ENCODE measurements at regions not wholly inside any gene's neighbourhood (a gene's known extent, or its start where the extent isn't known, plus 50 kb on each side); places are given as distances from the start of the nearest gene placed in this dataset.
"Not testable (repeated sequence)": the region's sequence is repeated elsewhere in the genome, so short reads cannot be mapped to it uniquely, and the experiment has no call there.

GRCh38 chr4:187500796-187501195 lies 494.8 kb upstream of the ZFP42 start:
- no peaks in the 10 kb centered on the region for H3K36me3 ChIP-seq (ENCODE audit: control insufficient read depth in 2 of 2, insufficient read depth in 2 of 2, low read length in 1 of 2)
- no peaks in the 10 kb centered on the region for H3K27me3 ChIP-seq (ENCODE audit: control insufficient read depth in 2 of 2, insufficient read depth in 1 of 2, low read length in 1 of 2)
- no peak overlapping the region for H3K4me3 ChIP-seq (ENCODE audit: low read length in 2 of 2)
- no peaks in the 10 kb centered on the region for H3K9me3 ChIP-seq (ENCODE audit: control insufficient read depth in 2 of 2, insufficient read depth in 1 of 2, low read length in 1 of 2)
- no peaks in the 10 kb centered on the region for H3K4me1 ChIP-seq (ENCODE audit: control insufficient read depth in 2 of 2, insufficient read depth in 2 of 2, low read length in 2 of 2)
- no peak for DNase-seq (ENCODE audit: low read depth in 6 of 9, low spot score in 9 of 9)
- 87% methylated on average over 1 of the region's 1 CpG for WGBS
- no peak overlapping the region for H3K27ac ChIP-seq (ENCODE audit: low read depth in 1 of 2, low read length in 1 of 2)

GRCh38 chr4:187501731-187502130 lies 493.8 kb upstream of the ZFP42 start:
- Histone ChIP-seq H3K9me3 (ENCODE audit: control insufficient read depth in 2 of 2, insufficient read depth in 1 of 2, low read length in 1 of 2) (peaks cover 2 to 3% of the 10 kb centered on the region in 2 donors), H3K4me3 (ENCODE audit: low read length in 2 of 2) (no peak overlapping the region), H3K27me3 (ENCODE audit: control insufficient read depth in 2 of 2, insufficient read depth in 1 of 2, low read length in 1 of 2) (no peaks in the 10 kb centered on the region), H3K27ac (ENCODE audit: low read depth in 1 of 2, low read length in 1 of 2) (no peak overlapping the region), H3K36me3 (ENCODE audit: control insufficient read depth in 2 of 2, insufficient read depth in 2 of 2, low read length in 1 of 2) (no peaks in the 10 kb centered on the region), H3K4me1 (ENCODE audit: control insufficient read depth in 2 of 2, insufficient read depth in 2 of 2, low read length in 2 of 2) (no peaks in the 10 kb centered on the region)
- 96% methylated on average over 8 of the region's 8 CpGs for WGBS
- no peak for DNase-seq (ENCODE audit: low read depth in 6 of 9, low spot score in 9 of 9)

DNA sequence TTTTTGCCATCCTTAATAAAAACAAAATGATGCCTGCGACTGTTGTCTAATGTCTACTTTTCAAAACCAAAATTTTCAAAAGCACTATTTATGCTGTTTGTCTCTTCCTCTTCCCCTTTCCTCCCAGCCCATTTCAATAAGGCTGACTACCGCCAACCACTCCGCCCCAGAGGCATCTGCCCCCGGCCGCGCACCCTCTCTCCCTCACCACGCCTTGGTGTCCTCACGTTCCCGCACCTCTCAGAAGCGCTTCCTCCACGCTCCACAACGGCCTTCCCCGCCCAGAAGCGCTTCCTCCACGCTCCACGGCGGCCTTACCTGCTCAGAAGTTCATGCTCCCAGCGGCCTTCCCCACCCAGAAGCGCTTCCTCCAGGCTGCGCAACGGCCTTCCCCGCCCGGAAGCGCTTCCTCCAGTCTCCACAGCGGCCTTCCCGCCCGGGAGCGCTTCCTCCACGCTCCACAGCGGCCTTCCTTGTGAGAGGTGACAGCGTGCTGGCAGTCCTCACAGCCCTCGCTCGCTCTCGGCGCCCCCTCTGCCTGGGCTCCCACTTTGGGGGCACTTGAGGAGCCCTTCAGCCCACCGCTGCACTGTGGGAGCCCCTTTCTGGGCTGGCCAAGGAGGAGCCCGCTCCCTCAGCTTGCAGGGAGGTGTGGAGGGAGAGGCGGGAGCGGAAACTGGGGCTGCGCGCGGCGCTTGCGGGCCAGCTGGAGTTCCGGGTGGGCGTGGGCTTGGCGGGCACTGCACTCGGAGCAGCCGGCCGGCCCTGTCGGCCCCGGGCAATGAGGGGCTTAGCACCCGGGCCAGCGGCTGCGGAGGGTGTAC lies 490.4 kb upstream of the ZFP42 start:
- no peak for DNase-seq (ENCODE audit: low read depth in 6 of 9, low spot score in 9 of 9)
- H3K36me3 ChIP-seq (ENCODE audit: control insufficient read depth in 2 of 2, insufficient read depth in 2 of 2, low read length in 1 of 2), result no peaks in the 10 kb centered on the region
- H3K9me3 ChIP-seq (ENCODE audit: control insufficient read depth in 2 of 2, insufficient read depth in 1 of 2, low read length in 1 of 2), result peaks cover 2 to 10% of the 10 kb centered on the region in 2 donors
- H3K4me3 ChIP-seq (ENCODE audit: low read length in 2 of 2), result no peak overlapping the region
- H3K4me1 ChIP-seq (ENCODE audit: control insufficient read depth in 2 of 2, insufficient read depth in 2 of 2, low read length in 2 of 2), result no peaks in the 10 kb centered on the region
- WGBS, result 92% methylated on average over 55 of the region's 55 CpGs
- no peak overlapping the region for H3K27ac ChIP-seq (ENCODE audit: low read depth in 1 of 2, low read length in 1 of 2)
- H3K27me3 ChIP-seq (ENCODE audit: control insufficient read depth in 2 of 2, insufficient read depth in 1 of 2, low read length in 1 of 2), result no peaks in the 10 kb centered on the region

- not testable (repeated sequence) for H3K36me3 ChIP-seq (ENCODE audit: control insufficient read depth in 2 of 2, insufficient read depth in 2 of 2, low read length in 1 of 2)
- WGBS, result 97% methylated on average over 18 of the region's 23 CpGs
Measured at GRCh38 chr4:187505798-187506141, 489.8 kb upstream of the ZFP42 start.

DNA sequence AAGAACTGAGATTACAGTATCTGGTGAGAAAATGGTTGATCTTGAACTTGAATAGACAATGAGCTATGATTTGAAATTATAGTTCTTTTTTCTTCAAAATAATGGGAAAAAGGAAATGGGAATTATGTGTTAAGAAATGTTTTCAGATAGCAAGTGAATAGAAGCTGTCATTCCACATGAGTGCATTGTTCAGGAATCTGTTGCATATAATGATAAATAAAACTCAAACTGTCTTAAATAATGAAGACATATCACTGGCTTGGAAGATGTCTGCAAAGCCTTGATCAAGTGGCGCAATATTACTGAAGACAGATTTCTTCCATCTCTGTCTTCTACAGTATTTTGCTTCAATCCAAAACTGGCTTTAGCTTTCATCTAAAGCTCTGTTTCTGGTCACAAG lies 479.3 kb upstream of the ZFP42 start:
- 96% methylated on average over 1 of the region's 1 CpG for WGBS
- H3K27me3 ChIP-seq (ENCODE audit: control insufficient read depth in 2 of 2, insufficient read depth in 1 of 2, low read length in 1 of 2), result no peaks in the 10 kb centered on the region

More at GRCh38 chr4:187505798-187506141, 489.8 kb upstream of the ZFP42 start:
- not testable (repeated sequence) for H3K27ac ChIP-seq (ENCODE audit: low read depth in 1 of 2, low read length in 1 of 2); DNase-seq (ENCODE audit: low read depth in 6 of 9, low spot score in 9 of 9); H3K4me3 ChIP-seq (ENCODE audit: low read length in 2 of 2); H3K27me3 ChIP-seq (ENCODE audit: control insufficient read depth in 2 of 2, insufficient read depth in 1 of 2, low read length in 1 of 2); H3K4me1 ChIP-seq (ENCODE audit: control insufficient read depth in 2 of 2, insufficient read depth in 2 of 2, low read length in 2 of 2)
- peaks cover 2 to 10% of the 10 kb centered on the region in 2 donors for H3K9me3 ChIP-seq (ENCODE audit: control insufficient read depth in 2 of 2, insufficient read depth in 1 of 2, low read length in 1 of 2)

DNA sequence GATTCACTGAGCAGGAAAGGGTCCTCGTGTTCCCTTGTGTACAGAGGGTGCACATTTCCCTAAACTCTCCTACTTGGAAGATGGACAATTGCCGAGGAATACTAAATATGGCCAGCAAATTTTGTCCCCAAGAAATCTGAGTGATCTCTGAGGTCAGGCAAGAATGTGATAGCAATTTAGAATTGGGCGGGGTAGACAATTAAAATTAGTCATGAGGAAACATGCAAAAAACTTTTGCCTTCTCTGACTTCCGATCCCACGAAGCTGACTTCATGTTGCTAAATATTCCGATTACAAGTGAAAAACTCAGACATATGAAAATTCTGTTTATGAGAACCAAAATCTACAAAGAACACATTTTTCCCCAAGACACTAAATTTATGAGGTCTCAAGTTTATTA lies 453.9 kb upstream of the ZFP42 start:
- 90% methylated on average over 6 of the region's 6 CpGs for WGBS
- Histone ChIP-seq H3K27ac (ENCODE audit: low read depth in 1 of 2, low read length in 1 of 2) (no peak overlapping the region), H3K36me3 (ENCODE audit: control insufficient read depth in 2 of 2, insufficient read depth in 2 of 2, low read length in 1 of 2) (no peaks in the 10 kb centered on the region)

More for the DNA sequence above, 479.3 kb upstream of the ZFP42 start:
- no peak overlapping the region for H3K4me3 ChIP-seq (ENCODE audit: low read length in 2 of 2)
- H3K4me1 ChIP-seq (ENCODE audit: control insufficient read depth in 2 of 2, insufficient read depth in 2 of 2, low read length in 2 of 2), result no peaks in the 10 kb centered on the region
- DNase-seq (ENCODE audit: low read depth in 6 of 9, low spot score in 9 of 9), result no peak
- H3K9me3 ChIP-seq (ENCODE audit: control insufficient read depth in 2 of 2, insufficient read depth in 1 of 2, low read length in 1 of 2), result peaks cover 0 to 2% of the 10 kb centered on the region in 2 donors
- H3K36me3 ChIP-seq (ENCODE audit: control insufficient read depth in 2 of 2, insufficient read depth in 2 of 2, low read length in 1 of 2), result no peaks in the 10 kb centered on the region
- H3K27ac ChIP-seq (ENCODE audit: low read depth in 1 of 2, low read length in 1 of 2), result no peak overlapping the region

DNA sequence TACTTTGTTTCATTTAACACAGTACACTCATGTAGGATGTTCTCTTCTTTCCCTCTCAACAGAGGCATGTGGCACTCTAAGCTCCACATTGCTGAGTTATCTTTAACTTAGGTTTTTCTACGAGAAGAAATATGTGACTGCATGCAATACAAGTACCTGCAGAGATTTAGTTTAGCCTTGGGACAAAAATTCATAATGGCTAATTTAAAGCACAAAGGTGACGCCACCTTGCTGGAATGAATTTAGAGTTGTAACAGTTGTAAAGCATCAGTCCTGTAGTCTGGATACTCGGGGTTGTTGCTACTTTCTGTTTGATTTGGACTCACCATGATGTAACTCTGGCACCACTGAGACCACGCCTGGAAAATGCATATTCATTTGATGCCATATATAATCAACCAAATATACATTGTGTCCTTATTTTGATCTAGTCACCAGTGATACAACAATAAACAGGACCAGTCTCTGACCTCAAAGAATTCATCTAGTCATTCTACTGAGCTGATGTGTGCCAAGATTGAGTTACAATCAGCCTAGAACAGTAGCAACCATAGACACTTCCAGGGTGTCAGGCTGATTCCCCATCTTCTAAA lies 451.0 kb upstream of the ZFP42 start:
- no peak for DNase-seq (ENCODE audit: low read depth in 6 of 9, low spot score in 9 of 9)
- no peaks in the 10 kb centered on the region for H3K36me3 ChIP-seq (ENCODE audit: control insufficient read depth in 2 of 2, insufficient read depth in 2 of 2, low read length in 1 of 2)
- H3K4me3 ChIP-seq (ENCODE audit: low read length in 2 of 2), result no peak overlapping the region
- H3K27ac ChIP-seq (ENCODE audit: low read depth in 1 of 2, low read length in 1 of 2), result no peak overlapping the region
- no peaks in the 10 kb centered on the region for H3K4me1 ChIP-seq (ENCODE audit: control insufficient read depth in 2 of 2, insufficient read depth in 2 of 2, low read length in 2 of 2)
- WGBS, result 81% methylated on average over 4 of the region's 4 CpGs
- no peaks in the 10 kb centered on the region for H3K9me3 ChIP-seq (ENCODE audit: control insufficient read depth in 2 of 2, insufficient read depth in 1 of 2, low read length in 1 of 2)
- H3K27me3 ChIP-seq (ENCODE audit: control insufficient read depth in 2 of 2, insufficient read depth in 1 of 2, low read length in 1 of 2), result no peaks in the 10 kb centered on the region

More for the DNA sequence above, 453.9 kb upstream of the ZFP42 start:
- Histone ChIP-seq H3K27me3 (ENCODE audit: control insufficient read depth in 2 of 2, insufficient read depth in 1 of 2, low read length in 1 of 2) (no peaks in the 10 kb centered on the region), H3K4me3 (ENCODE audit: low read length in 2 of 2) (no peak overlapping the region), H3K9me3 (ENCODE audit: control insufficient read depth in 2 of 2, insufficient read depth in 1 of 2, low read length in 1 of 2) (no peaks in the 10 kb centered on the region), H3K4me1 (ENCODE audit: control insufficient read depth in 2 of 2, insufficient read depth in 2 of 2, low read length in 2 of 2) (no peaks in the 10 kb centered on the region)
- DNase-seq (ENCODE audit: low read depth in 6 of 9, low spot score in 9 of 9), result no peak

GRCh38 chr4:187547316-187547715 lies 448.3 kb upstream of the ZFP42 start:
- no peaks in the 10 kb centered on the region for H3K36me3 ChIP-seq (ENCODE audit: control insufficient read depth in 2 of 2, insufficient read depth in 2 of 2, low read length in 1 of 2)
- no peaks in the 10 kb centered on the region for H3K4me1 ChIP-seq (ENCODE audit: control insufficient read depth in 2 of 2, insufficient read depth in 2 of 2, low read length in 2 of 2)
- H3K27me3 ChIP-seq (ENCODE audit: control insufficient read depth in 2 of 2, insufficient read depth in 1 of 2, low read length in 1 of 2), result no peaks in the 10 kb centered on the region
- H3K4me3 ChIP-seq (ENCODE audit: low read length in 2 of 2), result no peak overlapping the region
- H3K27ac ChIP-seq (ENCODE audit: low read depth in 1 of 2, low read length in 1 of 2), result no peak overlapping the region
- H3K9me3 ChIP-seq (ENCODE audit: control insufficient read depth in 2 of 2, insufficient read depth in 1 of 2, low read length in 1 of 2), result no peaks in the 10 kb centered on the region
- WGBS, result 87% methylated on average over 5 of the region's 5 CpGs
- DNase-seq (ENCODE audit: low read depth in 6 of 9, low spot score in 9 of 9), result peak in 1 of 9 donors; percentile 4

DNA sequence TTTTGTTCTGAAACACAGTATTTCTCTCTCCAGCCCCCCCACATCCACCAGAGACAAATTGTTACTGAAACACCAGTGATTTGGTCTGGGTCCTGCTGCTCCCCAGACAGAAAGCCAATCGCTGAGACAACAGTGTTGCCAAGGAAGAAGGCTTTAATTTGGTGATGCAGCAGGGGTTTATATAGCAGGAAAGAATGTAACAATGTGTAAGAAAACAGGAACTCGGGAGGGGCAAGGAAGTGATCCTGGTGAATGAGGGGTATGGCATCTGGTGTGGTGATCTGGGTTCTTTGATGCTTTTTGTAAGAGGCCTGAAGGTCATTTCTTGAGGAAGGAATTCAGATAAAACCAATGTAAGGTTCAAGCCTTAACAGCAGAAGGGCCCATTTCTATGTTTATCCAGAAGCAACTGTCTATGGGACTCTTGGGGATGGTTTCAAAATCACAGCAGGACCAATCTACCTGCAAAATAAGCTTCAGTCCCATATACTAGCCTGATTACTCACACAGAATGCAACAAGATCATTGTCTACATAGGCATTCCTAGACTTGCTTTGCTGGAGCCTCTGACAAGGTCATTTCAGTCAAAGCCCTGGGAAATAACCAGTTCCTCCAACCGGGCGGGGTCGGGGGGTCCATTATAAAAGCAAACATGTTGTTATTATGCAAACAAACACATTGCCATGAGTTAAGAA lies 445.2 kb upstream of the ZFP42 start:
- Histone ChIP-seq H3K27ac (ENCODE audit: low read depth in 1 of 2, low read length in 1 of 2) (no peak overlapping the region), H3K27me3 (ENCODE audit: control insufficient read depth in 2 of 2, insufficient read depth in 1 of 2, low read length in 1 of 2) (no peaks in the 10 kb centered on the region), H3K4me1 (ENCODE audit: control insufficient read depth in 2 of 2, insufficient read depth in 2 of 2, low read length in 2 of 2) (no peaks in the 10 kb centered on the region), H3K4me3 (ENCODE audit: low read length in 2 of 2) (no peak overlapping the region), H3K9me3 (ENCODE audit: control insufficient read depth in 2 of 2, insufficient read depth in 1 of 2, low read length in 1 of 2) (no peaks in the 10 kb centered on the region), H3K36me3 (ENCODE audit: control insufficient read depth in 2 of 2, insufficient read depth in 2 of 2, low read length in 1 of 2) (no peaks in the 10 kb centered on the region)
- DNase-seq (ENCODE audit: low read depth in 6 of 9, low spot score in 9 of 9), result no peak
- WGBS, result 88% methylated on average over 5 of the region's 5 CpGs

Measured in thymus (tissue), 11 donors.